ENCODE measurements at regions not wholly inside any gene's neighbourhood (a gene's known extent, or its start where the extent isn't known, plus 50 kb on each side); places are given as distances from the start of the nearest gene placed in this dataset.

- TF ChIP-seq POLR2A (IDR thresholded peaks at IDR 0.05) (no peak), CTCF (IDR thresholded peaks at IDR 0.05) (no peak)
Observed at GRCh38 chr15:95842576-95842975, 487.9 kb upstream of the NR2F2 start.
